OCI-LY1 (cell line): ENCODE measurements at regions not wholly inside any gene's neighbourhood (a gene's known extent, or its start where the extent isn't known, plus 50 kb on each side); places are given as distances from the start of the nearest gene placed in this dataset.

Source experiments
- EZH2 ChIP-seq: fragments of 200-600 bp; sonication (generic), shearing (Covaris generic); IDR thresholded peaks from 2 replicates; pipeline ENCODE4 v1.8.0; 2017; ENCODE audit warnings: borderline replicate concordance, mixed run types, mild to moderate bottlenecking, antibody characterized with exemption, low read length, moderate library complexity, mixed read lengths
- TF ChIP-seq, protein P1 (sequence below): fragments of 200-600 bp; sonication (generic), shearing (Covaris generic); IDR thresholded peaks from 2 replicates; pipeline ENCODE4 v1.5.1; 2017; ENCODE audit warnings: mild to moderate bottlenecking, antibody characterized with exemption, low read length, moderate library complexity, mixed read lengths

GRCh38 chr6:100163035-100163434 is 169.0 kb upstream of the MCHR2 start:
- TF ChIP-seq, protein P1, sequence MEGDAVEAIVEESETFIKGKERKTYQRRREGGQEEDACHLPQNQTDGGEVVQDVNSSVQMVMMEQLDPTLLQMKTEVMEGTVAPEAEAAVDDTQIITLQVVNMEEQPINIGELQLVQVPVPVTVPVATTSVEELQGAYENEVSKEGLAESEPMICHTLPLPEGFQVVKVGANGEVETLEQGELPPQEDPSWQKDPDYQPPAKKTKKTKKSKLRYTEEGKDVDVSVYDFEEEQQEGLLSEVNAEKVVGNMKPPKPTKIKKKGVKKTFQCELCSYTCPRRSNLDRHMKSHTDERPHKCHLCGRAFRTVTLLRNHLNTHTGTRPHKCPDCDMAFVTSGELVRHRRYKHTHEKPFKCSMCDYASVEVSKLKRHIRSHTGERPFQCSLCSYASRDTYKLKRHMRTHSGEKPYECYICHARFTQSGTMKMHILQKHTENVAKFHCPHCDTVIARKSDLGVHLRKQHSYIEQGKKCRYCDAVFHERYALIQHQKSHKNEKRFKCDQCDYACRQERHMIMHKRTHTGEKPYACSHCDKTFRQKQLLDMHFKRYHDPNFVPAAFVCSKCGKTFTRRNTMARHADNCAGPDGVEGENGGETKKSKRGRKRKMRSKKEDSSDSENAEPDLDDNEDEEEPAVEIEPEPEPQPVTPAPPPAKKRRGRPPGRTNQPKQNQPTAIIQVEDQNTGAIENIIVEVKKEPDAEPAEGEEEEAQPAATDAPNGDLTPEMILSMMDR = no peak
- no peak for TF ChIP-seq EZH2
